IPS-18a (cell line): ENCODE measurements at regions not wholly inside any gene's neighbourhood (a gene's known extent, or its start where the extent isn't known, plus 50 kb on each side); places are given as distances from the start of the nearest gene placed in this dataset.

Source experiments
- H3K27ac ChIP-seq: one replicate; pipeline ENCODE4 v1.5.1; 2013; ENCODE audit warnings: low read length
- H3K27me3 ChIP-seq: one replicate; pipeline ENCODE4 v1.6.1; 2013; ENCODE audit warnings: mild to moderate bottlenecking, low read length; ENCODE audit not compliant: control insufficient read depth, insufficient read depth
- H3K36me3 ChIP-seq: one replicate; pipeline ENCODE4 v1.6.1; 2013; ENCODE audit warnings: low read depth, low read length; ENCODE audit not compliant: control insufficient read depth
- H3K4me1 ChIP-seq: one replicate; pipeline ENCODE4 v1.6.1; 2013; ENCODE audit warnings: low read depth, low read length; ENCODE audit not compliant: control insufficient read depth
- H3K4me3 ChIP-seq: one replicate; pipeline ENCODE4 v1.5.1; 2013; ENCODE audit warnings: low read length
- H3K9ac ChIP-seq: one replicate; pipeline ENCODE4 v1.6.1; 2013; ENCODE audit warnings: mild to moderate bottlenecking, low read length, moderate library complexity
- H3K9me3 ChIP-seq: one replicate; pipeline ENCODE4 v1.6.1; 2013; ENCODE audit warnings: low read depth, low read length; ENCODE audit not compliant: control insufficient read depth

DNA sequence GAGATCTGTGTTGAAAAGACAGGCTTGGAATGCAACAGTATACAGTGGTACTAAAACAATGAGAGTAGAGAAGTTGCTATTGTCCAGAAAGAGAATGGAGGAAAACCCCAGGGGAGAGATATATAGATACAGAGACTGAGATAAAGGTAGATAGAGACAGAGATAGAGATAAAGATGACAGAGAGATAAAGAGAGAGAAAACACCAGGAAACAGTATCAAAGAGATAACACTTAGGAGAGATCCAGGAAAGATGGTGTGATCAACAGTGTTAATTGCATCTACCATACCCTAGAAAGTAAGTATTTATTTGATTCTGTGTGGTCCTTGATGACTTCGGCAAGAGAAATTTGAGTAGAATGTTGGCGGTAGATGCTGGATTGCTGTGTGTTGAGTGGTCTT is 461.8 kb upstream of the RIOK2 start:
- Histone ChIP-seq H3K27ac (no peak overlapping the region), H3K27me3 (no peaks in the 10 kb centered on the region), H3K9me3 (no peaks in the 10 kb centered on the region), H3K9ac (no peak overlapping the region), H3K4me1 (no peaks in the 10 kb centered on the region), H3K4me3 (no peak overlapping the region), H3K36me3 (no peaks in the 10 kb centered on the region)

DNA sequence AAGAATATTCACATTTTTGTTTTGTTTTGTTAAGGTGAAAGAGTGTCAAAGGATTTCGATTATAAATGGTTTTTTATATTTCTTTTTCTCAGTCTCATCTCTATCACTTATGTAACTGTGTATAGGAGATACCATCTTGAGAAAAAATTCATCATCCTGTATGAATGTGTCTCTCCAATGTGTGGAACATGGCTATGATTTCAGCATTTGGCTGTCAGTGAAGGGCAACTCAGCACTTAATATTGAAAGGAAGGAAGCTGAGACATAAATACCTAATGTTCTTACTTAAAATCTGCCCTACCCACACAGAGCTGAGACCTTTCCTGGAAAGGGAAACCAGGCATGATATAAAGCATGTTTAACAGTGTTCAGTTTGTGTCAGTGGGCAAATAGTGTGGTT is 474.2 kb upstream of the RIOK2 start:
- Histone ChIP-seq H3K4me3 (no peak overlapping the region), H3K4me1 (no peaks in the 10 kb centered on the region), H3K27ac (no peak overlapping the region), H3K9ac (no peak overlapping the region), H3K9me3 (no peaks in the 10 kb centered on the region), H3K36me3 (no peaks in the 10 kb centered on the region), H3K27me3 (no peaks in the 10 kb centered on the region)

- no peak overlapping the region for H3K27ac ChIP-seq
- no peak overlapping the region for H3K9ac ChIP-seq
- H3K4me3 ChIP-seq: no peak overlapping the region
- no peaks in the 10 kb centered on the region for H3K27me3 ChIP-seq
- no peaks in the 10 kb centered on the region for H3K36me3 ChIP-seq
- H3K9me3 ChIP-seq: no peaks in the 10 kb centered on the region
- H3K4me1 ChIP-seq: no peaks in the 10 kb centered on the region
Observed at GRCh38 chr5:97658116-97658900, 475.3 kb upstream of the RIOK2 start.

GRCh38 chr5:97666783-97667182 is 483.7 kb upstream of the RIOK2 start:
- no peak overlapping the region for H3K4me3 ChIP-seq
- H3K36me3 ChIP-seq: no peaks in the 10 kb centered on the region
- H3K27ac ChIP-seq: no peak overlapping the region
- no peaks in the 10 kb centered on the region for H3K27me3 ChIP-seq
- no peak overlapping the region for H3K9ac ChIP-seq
- no peaks in the 10 kb centered on the region for H3K4me1 ChIP-seq
- H3K9me3 ChIP-seq: no peaks in the 10 kb centered on the region

DNA sequence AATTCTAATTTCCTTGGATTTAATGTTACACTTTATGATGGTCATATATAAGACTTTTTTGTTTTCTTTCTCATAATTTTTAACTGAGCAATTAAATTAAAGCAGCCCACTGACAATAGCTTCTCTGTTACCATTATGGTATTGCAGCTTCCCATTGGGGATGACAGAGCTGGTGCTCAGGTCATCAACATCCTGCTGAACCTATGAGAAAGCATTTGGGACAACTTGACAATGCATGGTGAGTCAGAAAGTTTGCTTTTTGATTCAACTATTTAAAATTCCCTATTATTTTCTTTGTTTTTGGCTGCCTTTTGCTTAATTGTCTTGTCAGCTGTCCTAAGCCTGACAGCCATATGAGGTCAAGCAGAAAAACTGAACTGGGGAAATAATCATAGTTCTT is 487.4 kb upstream of the RIOK2 start:
- H3K27me3 ChIP-seq: no peaks in the 10 kb centered on the region
- H3K4me1 ChIP-seq: no peaks in the 10 kb centered on the region
- no peak overlapping the region for H3K27ac ChIP-seq
- H3K4me3 ChIP-seq: no peak overlapping the region
- no peaks in the 10 kb centered on the region for H3K36me3 ChIP-seq
- H3K9me3 ChIP-seq: no peaks in the 10 kb centered on the region
- H3K9ac ChIP-seq: no peak overlapping the region

GRCh38 chr5:97676608-97677007 is 493.6 kb upstream of the RIOK2 start:
- Histone ChIP-seq H3K4me3 (no peak overlapping the region), H3K9me3 (no peaks in the 10 kb centered on the region), H3K27me3 (no peaks in the 10 kb centered on the region)

GRCh38 chr5:97694091-97694490 is 511.0 kb upstream of the RIOK2 start:
- no peaks in the 10 kb centered on the region for H3K9me3 ChIP-seq
- H3K36me3 ChIP-seq: no peaks in the 10 kb centered on the region
- H3K4me3 ChIP-seq: no peak overlapping the region
- H3K27ac ChIP-seq: no peak overlapping the region
- no peaks in the 10 kb centered on the region for H3K27me3 ChIP-seq
- no peaks in the 10 kb centered on the region for H3K4me1 ChIP-seq
- no peak overlapping the region for H3K9ac ChIP-seq

More at GRCh38 chr5:97676608-97677007, 493.6 kb upstream of the RIOK2 start:
- H3K9ac ChIP-seq: no peak overlapping the region
- no peaks in the 10 kb centered on the region for H3K36me3 ChIP-seq
- H3K4me1 ChIP-seq: no peaks in the 10 kb centered on the region
- no peak overlapping the region for H3K27ac ChIP-seq

- no peak overlapping the region for H3K9ac ChIP-seq
- H3K27ac ChIP-seq: no peak overlapping the region
- no peaks in the 10 kb centered on the region for H3K4me1 ChIP-seq
- H3K4me3 ChIP-seq: no peak overlapping the region
- H3K9me3 ChIP-seq: no peaks in the 10 kb centered on the region
- H3K27me3 ChIP-seq: no peaks in the 10 kb centered on the region
- no peaks in the 10 kb centered on the region for H3K36me3 ChIP-seq
Observed at GRCh38 chr5:97714424-97714823, 531.4 kb upstream of the RIOK2 start.

DNA sequence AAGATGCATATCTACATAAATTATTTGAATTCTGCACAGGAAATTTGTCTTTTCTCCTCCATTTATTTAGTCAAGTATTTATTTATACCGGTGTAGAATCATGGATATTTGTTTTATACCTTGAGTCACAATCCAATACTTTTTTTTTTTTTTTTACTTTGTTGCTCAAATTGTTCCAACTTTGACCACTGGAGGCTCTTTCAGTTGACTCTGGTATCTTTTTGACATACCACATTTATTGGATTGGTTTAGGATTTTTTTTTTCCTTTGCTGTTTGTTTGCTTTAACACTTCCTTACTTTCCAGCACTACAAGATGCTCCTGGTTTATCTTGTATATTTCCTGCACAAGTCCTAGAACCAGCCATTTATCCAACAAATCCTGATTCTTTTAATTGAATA is 543.1 kb upstream of the RIOK2 start:
- Histone ChIP-seq H3K4me3 (no peak overlapping the region), H3K27ac (no peak overlapping the region), H3K9me3 (no peaks in the 10 kb centered on the region), H3K4me1 (no peaks in the 10 kb centered on the region), H3K36me3 (no peaks in the 10 kb centered on the region), H3K9ac (no peak overlapping the region), H3K27me3 (no peaks in the 10 kb centered on the region)

GRCh38 chr5:97728920-97729319 is 545.9 kb upstream of the RIOK2 start:
- no peak overlapping the region for H3K9ac ChIP-seq
- no peaks in the 10 kb centered on the region for H3K27me3 ChIP-seq
- no peak overlapping the region for H3K4me3 ChIP-seq
- no peaks in the 10 kb centered on the region for H3K36me3 ChIP-seq
- H3K4me1 ChIP-seq: no peaks in the 10 kb centered on the region
- H3K9me3 ChIP-seq: no peaks in the 10 kb centered on the region
- H3K27ac ChIP-seq: no peak overlapping the region

DNA sequence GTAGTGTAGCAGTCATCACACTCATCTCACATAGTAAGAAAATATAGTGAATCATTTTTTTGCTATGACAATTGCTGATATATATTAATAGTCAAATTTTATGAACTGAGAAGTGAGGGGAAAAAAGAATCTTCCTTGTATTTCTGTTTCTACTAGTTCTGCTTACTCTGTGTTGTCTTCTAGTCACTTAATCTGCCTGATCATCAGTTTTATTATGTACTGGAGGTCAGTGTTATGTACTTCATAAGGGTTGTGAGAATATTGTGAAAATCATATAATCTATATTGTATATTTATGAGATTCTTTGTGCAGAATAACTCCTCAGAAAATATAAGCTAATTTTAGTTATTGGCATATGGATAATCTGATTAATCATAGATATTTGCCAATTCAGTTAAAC is 546.9 kb upstream of the RIOK2 start:
- no peaks in the 10 kb centered on the region for H3K36me3 ChIP-seq
- no peak overlapping the region for H3K4me3 ChIP-seq
- no peaks in the 10 kb centered on the region for H3K9me3 ChIP-seq
- H3K27me3 ChIP-seq: no peaks in the 10 kb centered on the region
- no peak overlapping the region for H3K27ac ChIP-seq
- H3K9ac ChIP-seq: no peak overlapping the region
- no peaks in the 10 kb centered on the region for H3K4me1 ChIP-seq

- no peak overlapping the region for H3K4me3 ChIP-seq
- H3K36me3 ChIP-seq: no peaks in the 10 kb centered on the region
- no peak overlapping the region for H3K27ac ChIP-seq
- H3K9ac ChIP-seq: no peak overlapping the region
- H3K4me1 ChIP-seq: no peaks in the 10 kb centered on the region
- no peaks in the 10 kb centered on the region for H3K27me3 ChIP-seq
- H3K9me3 ChIP-seq: no peaks in the 10 kb centered on the region
Observed at GRCh38 chr5:97735209-97735608, 552.2 kb upstream of the RIOK2 start.
